ENCODE measurements at regions not wholly inside any gene's neighbourhood (a gene's known extent, or its start where the extent isn't known, plus 50 kb on each side); places are given as distances from the start of the nearest gene placed in this dataset.

- no peak for DNase-seq
- intact Hi-C loops (cut with DNase I) = no loop called here
- no peaks in the 10 kb centered on the region for H3K4me1 ChIP-seq
- 81 to 83% methylated on average over 4 of the region's 4 CpGs for WGBS, 2 donors
- TF ChIP-seq POLR2AphosphoS5 (IDR thresholded peaks at IDR 0.05) = no peak
- TF ChIP-seq CTCF (IDR thresholded peaks at IDR 0.05) = no peak
- TF ChIP-seq POLR2A (IDR thresholded peaks at IDR 0.05) = no peak
- TF ChIP-seq EP300 (IDR thresholded peaks at IDR 0.05) = no peak
- H3K27ac ChIP-seq = no peak overlapping the region
- no peaks in the 10 kb centered on the region for H3K9me3 ChIP-seq
- H3K4me3 ChIP-seq = no peak overlapping the region
- H3K27me3 ChIP-seq = no peaks in the 10 kb centered on the region
- H3K36me3 ChIP-seq = no peaks in the 10 kb centered on the region
Measured at GRCh38 chr2:17375262-17375661, 143.0 kb downstream of the RAD51AP2 start.

GRCh38 chr2:17373741-17374140 lies 144.5 kb downstream of the RAD51AP2 start:
- Histone ChIP-seq H3K36me3 (no peaks in the 10 kb centered on the region), H3K27me3 (no peaks in the 10 kb centered on the region), H3K4me3 (no peak overlapping the region), H3K9me3 (peaks cover 0 to 2% (median 0%) of the 10 kb centered on the region in 4 donors), H3K4me1 (no peaks in the 10 kb centered on the region), H3K27ac (no peak overlapping the region)
- intact Hi-C loops (cut with DNase I) = no loop called here
- WGBS, 2 donors = 82 to 84% methylated on average over 1 of the region's 1 CpG
- TF ChIP-seq CTCF (IDR thresholded peaks at IDR 0.05) (no peak), POLR2AphosphoS5 (IDR thresholded peaks at IDR 0.05) (no peak), EP300 (IDR thresholded peaks at IDR 0.05) (no peak), POLR2A (IDR thresholded peaks at IDR 0.05) (no peak)
- DNase-seq = no peak

- TF ChIP-seq CTCF (IDR thresholded peaks at IDR 0.05) (no peak), EP300 (IDR thresholded peaks at IDR 0.05) (no peak), POLR2A (IDR thresholded peaks at IDR 0.05) (no peak), POLR2AphosphoS5 (IDR thresholded peaks at IDR 0.05) (no peak)
- no peak for DNase-seq
- H3K27ac ChIP-seq = no peak overlapping the region
- H3K9me3 ChIP-seq = peaks cover 0 to 2% (median 0%) of the 10 kb centered on the region in 4 donors
- no peaks in the 10 kb centered on the region for H3K36me3 ChIP-seq
- H3K4me3 ChIP-seq = no peak overlapping the region
- intact Hi-C loops (cut with DNase I) = no loop called here
- 84 to 85% methylated on average over 3 of the region's 3 CpGs for WGBS, 2 donors
- no peaks in the 10 kb centered on the region for H3K4me1 ChIP-seq
- H3K27me3 ChIP-seq = no peaks in the 10 kb centered on the region
Measured at GRCh38 chr2:17373041-17373440, 145.2 kb downstream of the RAD51AP2 start.

DNA sequence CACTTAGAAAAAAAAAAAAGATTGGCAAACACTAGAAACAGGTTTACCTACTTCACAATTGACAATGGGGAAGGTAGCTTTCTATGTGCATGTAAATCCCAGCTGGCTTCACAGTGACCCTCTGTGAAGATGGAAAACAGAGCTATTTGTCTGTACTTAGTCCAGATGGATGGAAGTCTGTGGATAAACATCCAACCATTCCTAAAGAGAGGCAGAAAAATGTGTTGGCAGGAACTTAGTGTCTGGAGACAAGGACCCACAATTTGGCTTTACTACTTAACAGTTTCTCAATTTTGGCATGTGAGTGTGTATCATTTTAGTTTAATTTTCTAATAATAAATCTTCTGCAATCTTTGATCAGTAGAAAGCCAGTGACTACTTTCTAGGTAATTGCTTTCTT lies 154.4 kb downstream of the RAD51AP2 start:
- H3K4me3 ChIP-seq = no peak overlapping the region
- DNase-seq = no peak
- intact Hi-C loops (cut with DNase I) = no loop called here
- no peaks in the 10 kb centered on the region for H3K36me3 ChIP-seq
- no peaks in the 10 kb centered on the region for H3K9me3 ChIP-seq
- TF ChIP-seq EP300 (IDR thresholded peaks at IDR 0.05) (no peak), CTCF (IDR thresholded peaks at IDR 0.05) (no peak), POLR2A (IDR thresholded peaks at IDR 0.05) (no peak), POLR2AphosphoS5 (IDR thresholded peaks at IDR 0.05) (no peak)
- peaks cover 0 to 5% (median 0%) of the 10 kb centered on the region in 4 donors for H3K4me1 ChIP-seq
- no peak overlapping the region for H3K27ac ChIP-seq
- no peaks in the 10 kb centered on the region for H3K27me3 ChIP-seq

GRCh38 chr2:17362956-17363355 lies 155.3 kb downstream of the RAD51AP2 start:
- Histone ChIP-seq H3K4me1 (peaks cover 0 to 5% (median 0%) of the 10 kb centered on the region in 4 donors), H3K4me3 (no peak overlapping the region), H3K27me3 (no peaks in the 10 kb centered on the region), H3K9me3 (no peaks in the 10 kb centered on the region), H3K36me3 (no peaks in the 10 kb centered on the region), H3K27ac (no peak overlapping the region)
- WGBS, 2 donors = 84 to 89% methylated on average over 1 of the region's 1 CpG
- TF ChIP-seq POLR2AphosphoS5 (IDR thresholded peaks at IDR 0.05) = no peak
- no peak for TF ChIP-seq CTCF (IDR thresholded peaks at IDR 0.05)
- no peak for TF ChIP-seq EP300 (IDR thresholded peaks at IDR 0.05)
- no peak for TF ChIP-seq POLR2A (IDR thresholded peaks at IDR 0.05)
- intact Hi-C loops (cut with DNase I) = no loop called here
- DNase-seq = no peak

Measured in sigmoid colon (tissue), 6 donors.